IMR-90 (cell line): ENCODE measurements at regions not wholly inside any gene's neighbourhood (a gene's known extent, or its start where the extent isn't known, plus 50 kb on each side); places are given as distances from the start of the nearest gene placed in this dataset.
A peak's percentile ranks its signal among the peaks of the same experiment; 100 is the strongest.

Source experiments
- ATAC-seq: fragments of 200-7000 bp; cut with Tn5 transposase; 2 replicates; pipeline ENCODE4 v1.9.1; 2020; ENCODE audit warnings: low read depth, mild to moderate bottlenecking, moderate library complexity
- BruUV-seq: library from RNA; stranded (reverse); fragments of 400-500 nt; replicated peaks from 2 replicates; lab custom pipeline; 2021; lab: Mats Ljungman, UMichigan
- CTCF ChIA-PET: fragments of 300-600 bp; formaldehyde crosslinking; extraction: SDS; loops from one replicate; lab custom pipeline; 2021; ENCODE audit warnings: antibody characterized with exemption; lab: Yijun Ruan, JAX
- POLR2A ChIA-PET: fragments of 300-600 bp; sonication (Branson Sonifier 250); formaldehyde crosslinking; loops from one replicate; lab custom pipeline; 2022; ENCODE audit warnings: antibody characterized with exemption; ENCODE audit not compliant: unreplicated experiment; lab: Charles Lee
- DNase-seq: peaks from one replicate; pipeline ENCODE4 v3.0.0; 2013
- H2AFZ ChIP-seq: replicated peaks from 2 replicates; pipeline ENCODE3; 2013; ENCODE audit warnings: low read length, mild to moderate bottlenecking; ENCODE audit not compliant: poor library complexity
- H2AK5ac ChIP-seq: 2 replicates; pipeline ENCODE4 v1.6.1; 2013; ENCODE audit warnings: low read depth, low read length, inconsistent platforms
- H2AK9ac ChIP-seq: replicated peaks from 2 replicates; pipeline ENCODE3; 2013; ENCODE audit warnings: mild to moderate bottlenecking, low read depth, low read length, moderate library complexity; ENCODE audit not compliant: poor library complexity
- H2BK120ac ChIP-seq: 2 replicates; pipeline ENCODE4 v1.6.1; 2013; ENCODE audit warnings: low read depth, low read length, inconsistent platforms
- H2BK15ac ChIP-seq: 3 replicates; pipeline ENCODE4 v1.6.1; 2013; ENCODE audit warnings: low read depth, low read length, inconsistent platforms
- H2BK20ac ChIP-seq: 2 replicates; pipeline ENCODE4 v1.6.1; 2013; ENCODE audit warnings: low read depth, mild to moderate bottlenecking, inconsistent platforms, low read length, moderate library complexity
- H2BK5ac ChIP-seq: 2 replicates; pipeline ENCODE4 v1.6.1; 2013; ENCODE audit warnings: mild to moderate bottlenecking, low read depth, low read length, inconsistent platforms; ENCODE audit not compliant: poor library complexity, severe bottlenecking
- H3K14ac ChIP-seq: replicated peaks from 2 replicates; pipeline ENCODE4 v1.6.1; 2013; ENCODE audit warnings: low read depth, low read length, inconsistent platforms
- H3K18ac ChIP-seq: 2 replicates; pipeline ENCODE4 v1.6.1; 2013; ENCODE audit warnings: low read depth, low read length, control low read depth
- H3K23ac ChIP-seq: 2 replicates; pipeline ENCODE4 v1.6.1; 2013; ENCODE audit warnings: low read depth, low read length, inconsistent platforms
- H3K27ac ChIP-seq: 2 replicates; pipeline ENCODE4 v1.5.1; 2013; ENCODE audit warnings: mild to moderate bottlenecking, control low read depth, low read length; ENCODE audit not compliant: insufficient read depth
- H3K27me3 ChIP-seq: 2 replicates; pipeline ENCODE4 v1.6.1; 2013; ENCODE audit warnings: low read length; ENCODE audit not compliant: control insufficient read depth, insufficient read depth
- H3K36me3 ChIP-seq: 2 replicates; pipeline ENCODE4 v1.6.1; 2013; ENCODE audit warnings: low read length, mixed read lengths; ENCODE audit not compliant: control insufficient read depth, insufficient read depth
- H3K4ac ChIP-seq: 2 replicates; pipeline ENCODE4 v1.6.1; 2013; ENCODE audit warnings: low read depth, low read length, inconsistent platforms
- H3K4me1 ChIP-seq: 2 replicates; pipeline ENCODE4 v1.6.1; 2013; ENCODE audit warnings: low read length, mixed read lengths; ENCODE audit not compliant: control insufficient read depth, insufficient read depth
- H3K4me2 ChIP-seq: 2 replicates; pipeline ENCODE4 v1.6.1; 2013; ENCODE audit warnings: low read depth, mild to moderate bottlenecking, control low read depth, low read length, moderate library complexity
- H3K4me3 ChIP-seq: 2 replicates; pipeline ENCODE4 v1.5.1; 2013; ENCODE audit warnings: low read depth, mild to moderate bottlenecking, control low read depth, low read length, moderate library complexity; ENCODE audit not compliant: insufficient read depth
- H3K56ac ChIP-seq: 2 replicates; pipeline ENCODE4 v1.6.1; 2013; ENCODE audit warnings: low read length, inconsistent platforms; ENCODE audit not compliant: insufficient read depth; ENCODE audit errors: extremely low read depth
- H3K79me1 ChIP-seq, 2 experiments: 2 replicates each; pipeline ENCODE4 v1.6.1; 2013; ENCODE audit warnings: low read length in 2 of 2, inconsistent platforms in 1 of 2, low read depth in 1 of 2
- H3K9ac ChIP-seq: 2 replicates; pipeline ENCODE4 v1.6.1; 2013; ENCODE audit warnings: low read depth, low read length, control low read depth
- H3K9me1 ChIP-seq: 2 replicates; pipeline ENCODE4 v1.6.1; 2013; ENCODE audit warnings: low read length, inconsistent platforms; ENCODE audit not compliant: insufficient read depth
- H3K9me3 ChIP-seq: 2 replicates; pipeline ENCODE4 v1.6.1; 2013; ENCODE audit warnings: low read length; ENCODE audit not compliant: control insufficient read depth, insufficient read depth
- H4K20me1 ChIP-seq: 2 replicates; pipeline ENCODE4 v1.6.1; 2013; ENCODE audit warnings: low read length, inconsistent platforms; ENCODE audit not compliant: insufficient read depth
- H4K5ac ChIP-seq: 2 replicates; pipeline ENCODE4 v1.6.1; 2013; ENCODE audit warnings: mild to moderate bottlenecking, low read depth, low read length, control low read depth
- H4K8ac ChIP-seq, 2 experiments: 2 replicates each; pipeline ENCODE4 v1.6.1; 2013; ENCODE audit warnings: low read depth in 2 of 2, low read length in 2 of 2, control low read depth in 1 of 2, inconsistent platforms in 1 of 2
- H4K91ac ChIP-seq: 2 replicates; pipeline ENCODE4 v1.6.1; 2013; ENCODE audit warnings: low read depth, low read length, inconsistent platforms; ENCODE audit not compliant: insufficient read depth
- BHLHE40 ChIP-seq: fragments of 150-350 bp; IDR thresholded peaks from 2 replicates; pipeline ENCODE4 v1.6.1; 2016; ENCODE audit warnings: mild to moderate bottlenecking, low read depth, low read length
- CEBPB ChIP-seq: IDR thresholded peaks from 2 replicates; pipeline ENCODE4 v1.6.1; 2012; ENCODE audit warnings: low read depth, low read length, improper control_type of control experiment
- CHD1 ChIP-seq: IDR thresholded peaks from 2 replicates; pipeline ENCODE4 v1.6.1; 2012; ENCODE audit warnings: low read depth, low read length, improper control_type of control experiment
- FOS ChIP-seq: fragments of 150-350 bp; IDR thresholded peaks from 2 replicates; pipeline ENCODE4 v1.6.1; 2016; ENCODE audit warnings: low read depth, low read length
- MAFK ChIP-seq: IDR thresholded peaks from 2 replicates; pipeline ENCODE4 v1.6.1; 2012; ENCODE audit warnings: low read depth, low read length, improper control_type of control experiment
- MAZ ChIP-seq: IDR thresholded peaks from 2 replicates; pipeline ENCODE4 v1.6.1; 2012; ENCODE audit warnings: low read depth, mild to moderate bottlenecking, low read length, improper control_type of control experiment, moderate library complexity, borderline replicate concordance
- MXI1 ChIP-seq: IDR thresholded peaks from 2 replicates; pipeline ENCODE4 v1.6.1; 2012; ENCODE audit warnings: low read depth, mild to moderate bottlenecking, low read length, moderate library complexity, borderline replicate concordance
- POLR2A ChIP-seq: IDR thresholded peaks from 2 replicates; pipeline ENCODE4 v1.6.1; 2012; ENCODE audit warnings: mild to moderate bottlenecking, low read depth, low read length
- RAD21 ChIP-seq: IDR thresholded peaks from 2 replicates; pipeline ENCODE4 v1.6.1; 2012; ENCODE audit warnings: low read length, improper control_type of control experiment
- RCOR1 ChIP-seq: IDR thresholded peaks from 2 replicates; pipeline ENCODE4 v1.6.1; 2012; ENCODE audit warnings: mild to moderate bottlenecking, low read length, improper control_type of control experiment; ENCODE audit not compliant: insufficient replicate concordance
- RFX5 ChIP-seq: IDR thresholded peaks from 2 replicates; pipeline ENCODE4 v1.8.0; 2012; ENCODE audit warnings: low read depth, mild to moderate bottlenecking, low read length, moderate library complexity
- SMC3 ChIP-seq: fragments of 150-350 bp; IDR thresholded peaks from 2 replicates; pipeline ENCODE4 v1.6.1; 2016; ENCODE audit warnings: low read depth, mild to moderate bottlenecking, antibody characterized with exemption, low read length, moderate library complexity
- dilution Hi-C: fragments of 300-500 bp; cut with HindIII; formaldehyde crosslinking; loops from one replicate; pipeline ENCODE4 v1.14.3; 2018; ENCODE audit warnings: low sequenced_read_pairs; ENCODE audit not compliant: unreplicated experiment
- in situ Hi-C: fragments of 300-500 bp; cut with MboI; formaldehyde crosslinking; loops from 3 replicates; pipeline ENCODE4 v1.14.3; 2019; ENCODE audit warnings: low sequenced_read_pairs, inconsistent platforms, mixed read lengths
- intact Hi-C: fragments of 100-400 bp; cut with micrococcal nuclease; formaldehyde crosslinking; loops from 2 replicates; pipeline ENCODE4 v1.10.0; 2022
- TF ChIP-seq, protein P1 (sequence below): fragments of 150-350 bp; IDR thresholded peaks from 2 replicates; pipeline ENCODE4 v1.6.1; 2016; ENCODE audit warnings: low read depth, mild to moderate bottlenecking, low read length, moderate library complexity, borderline replicate concordance
- TF ChIP-seq, protein P2 (sequence below): conservative IDR thresholded peaks from 2 replicates; pipeline ENCODE4 v1.5.1; 2012; ENCODE audit warnings: mild to moderate bottlenecking, low read depth, low read length, improper control_type of control experiment
- TF ChIP-seq, protein P3 (sequence below): fragments of 150-350 bp; IDR thresholded peaks from 2 replicates; pipeline ENCODE4 v1.6.1; 2017; ENCODE audit warnings: mild to moderate bottlenecking, antibody characterized with exemption, low read length, low read depth

DNA sequence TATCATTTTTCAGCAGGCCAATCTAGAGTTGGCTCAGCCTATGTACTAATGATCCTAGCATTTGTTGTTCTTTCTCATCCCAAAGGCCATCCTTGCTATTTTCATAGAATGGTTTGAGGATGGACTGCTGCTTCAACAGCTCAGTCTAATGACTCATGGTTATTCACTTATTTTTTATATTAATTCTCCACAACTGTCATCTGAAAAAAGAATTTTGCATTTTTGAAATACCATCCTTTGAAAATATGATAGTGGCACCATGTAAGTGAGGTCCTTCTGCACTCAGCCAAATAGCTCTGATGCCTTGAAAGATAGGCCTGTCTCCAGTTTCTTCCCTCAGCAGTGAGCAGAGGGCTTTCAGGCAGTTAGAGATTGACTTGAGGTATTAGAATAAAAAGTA is 377.5 kb downstream of the LMO4 start:
- peak; percentile 64 for DNase-seq

More for the DNA sequence above, 377.5 kb downstream of the LMO4 start:
- Histone ChIP-seq H2BK15ac (no peak overlapping the region), H2BK120ac (no peak overlapping the region), H3K36me3 (no peaks in the 10 kb centered on the region), H2AFZ (no peak overlapping the region), H3K4ac (no peak overlapping the region), H3K9me3 (peaks cover 3% of the 10 kb centered on the region; the same call in 1 of the 2 replicates), H3K79me1 (no peaks in the 10 kb centered on the region), H3K9ac (no peak overlapping the region), H2AK9ac (no peak overlapping the region), H4K5ac (no peak overlapping the region), H3K27ac (no peak overlapping the region), H4K8ac (no peak overlapping the region), H3K27me3 (no peaks in the 10 kb centered on the region), H4K20me1 (no peaks in the 10 kb centered on the region), H3K56ac (no peak overlapping the region), H2AK5ac (no peak overlapping the region), H3K18ac (no peak overlapping the region), H3K4me3 (no peak overlapping the region), H4K91ac (no peak overlapping the region), H3K4me2 (no peak overlapping the region), H3K9me1 (no peaks in the 10 kb centered on the region), H3K23ac (no peak overlapping the region), H2BK5ac (no peak overlapping the region), H3K14ac (no peak overlapping the region), H3K4me1 (no peaks in the 10 kb centered on the region), H2BK20ac (no peak overlapping the region)
- dilution Hi-C loops (no loop called here), intact Hi-C loops (no loop called here), in situ Hi-C loops (no loop called here)
- POLR2A ChIA-PET: no interaction called here
- BruUV-seq: no TSS peak
- CTCF ChIA-PET: no interaction called here
- TF ChIP-seq POLR2A: no peak
- TF ChIP-seq MXI1: no peak
- no peak for TF ChIP-seq RFX5
- TF ChIP-seq RCOR1: no peak
- TF ChIP-seq, protein P1, sequence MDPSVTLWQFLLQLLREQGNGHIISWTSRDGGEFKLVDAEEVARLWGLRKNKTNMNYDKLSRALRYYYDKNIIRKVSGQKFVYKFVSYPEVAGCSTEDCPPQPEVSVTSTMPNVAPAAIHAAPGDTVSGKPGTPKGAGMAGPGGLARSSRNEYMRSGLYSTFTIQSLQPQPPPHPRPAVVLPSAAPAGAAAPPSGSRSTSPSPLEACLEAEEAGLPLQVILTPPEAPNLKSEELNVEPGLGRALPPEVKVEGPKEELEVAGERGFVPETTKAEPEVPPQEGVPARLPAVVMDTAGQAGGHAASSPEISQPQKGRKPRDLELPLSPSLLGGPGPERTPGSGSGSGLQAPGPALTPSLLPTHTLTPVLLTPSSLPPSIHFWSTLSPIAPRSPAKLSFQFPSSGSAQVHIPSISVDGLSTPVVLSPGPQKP: no peak
- no peak for TF ChIP-seq MAFK
- no peak for TF ChIP-seq MAZ
- TF ChIP-seq CEBPB: no peak
- TF ChIP-seq, protein P2, sequence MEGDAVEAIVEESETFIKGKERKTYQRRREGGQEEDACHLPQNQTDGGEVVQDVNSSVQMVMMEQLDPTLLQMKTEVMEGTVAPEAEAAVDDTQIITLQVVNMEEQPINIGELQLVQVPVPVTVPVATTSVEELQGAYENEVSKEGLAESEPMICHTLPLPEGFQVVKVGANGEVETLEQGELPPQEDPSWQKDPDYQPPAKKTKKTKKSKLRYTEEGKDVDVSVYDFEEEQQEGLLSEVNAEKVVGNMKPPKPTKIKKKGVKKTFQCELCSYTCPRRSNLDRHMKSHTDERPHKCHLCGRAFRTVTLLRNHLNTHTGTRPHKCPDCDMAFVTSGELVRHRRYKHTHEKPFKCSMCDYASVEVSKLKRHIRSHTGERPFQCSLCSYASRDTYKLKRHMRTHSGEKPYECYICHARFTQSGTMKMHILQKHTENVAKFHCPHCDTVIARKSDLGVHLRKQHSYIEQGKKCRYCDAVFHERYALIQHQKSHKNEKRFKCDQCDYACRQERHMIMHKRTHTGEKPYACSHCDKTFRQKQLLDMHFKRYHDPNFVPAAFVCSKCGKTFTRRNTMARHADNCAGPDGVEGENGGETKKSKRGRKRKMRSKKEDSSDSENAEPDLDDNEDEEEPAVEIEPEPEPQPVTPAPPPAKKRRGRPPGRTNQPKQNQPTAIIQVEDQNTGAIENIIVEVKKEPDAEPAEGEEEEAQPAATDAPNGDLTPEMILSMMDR: no peak
- TF ChIP-seq CHD1: no peak
- TF ChIP-seq BHLHE40: no peak
- TF ChIP-seq FOS: no peak
- TF ChIP-seq, protein P3, sequence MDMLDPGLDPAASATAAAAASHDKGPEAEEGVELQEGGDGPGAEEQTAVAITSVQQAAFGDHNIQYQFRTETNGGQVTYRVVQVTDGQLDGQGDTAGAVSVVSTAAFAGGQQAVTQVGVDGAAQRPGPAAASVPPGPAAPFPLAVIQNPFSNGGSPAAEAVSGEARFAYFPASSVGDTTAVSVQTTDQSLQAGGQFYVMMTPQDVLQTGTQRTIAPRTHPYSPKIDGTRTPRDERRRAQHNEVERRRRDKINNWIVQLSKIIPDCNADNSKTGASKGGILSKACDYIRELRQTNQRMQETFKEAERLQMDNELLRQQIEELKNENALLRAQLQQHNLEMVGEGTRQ: no peak
- no peak for TF ChIP-seq SMC3
- TF ChIP-seq RAD21: no peak
- peak; percentile 82 for ATAC-seq
